ENCODE measurements at regions not wholly inside any gene's neighbourhood (a gene's known extent, or its start where the extent isn't known, plus 50 kb on each side); places are given as distances from the start of the nearest gene placed in this dataset.

DNA sequence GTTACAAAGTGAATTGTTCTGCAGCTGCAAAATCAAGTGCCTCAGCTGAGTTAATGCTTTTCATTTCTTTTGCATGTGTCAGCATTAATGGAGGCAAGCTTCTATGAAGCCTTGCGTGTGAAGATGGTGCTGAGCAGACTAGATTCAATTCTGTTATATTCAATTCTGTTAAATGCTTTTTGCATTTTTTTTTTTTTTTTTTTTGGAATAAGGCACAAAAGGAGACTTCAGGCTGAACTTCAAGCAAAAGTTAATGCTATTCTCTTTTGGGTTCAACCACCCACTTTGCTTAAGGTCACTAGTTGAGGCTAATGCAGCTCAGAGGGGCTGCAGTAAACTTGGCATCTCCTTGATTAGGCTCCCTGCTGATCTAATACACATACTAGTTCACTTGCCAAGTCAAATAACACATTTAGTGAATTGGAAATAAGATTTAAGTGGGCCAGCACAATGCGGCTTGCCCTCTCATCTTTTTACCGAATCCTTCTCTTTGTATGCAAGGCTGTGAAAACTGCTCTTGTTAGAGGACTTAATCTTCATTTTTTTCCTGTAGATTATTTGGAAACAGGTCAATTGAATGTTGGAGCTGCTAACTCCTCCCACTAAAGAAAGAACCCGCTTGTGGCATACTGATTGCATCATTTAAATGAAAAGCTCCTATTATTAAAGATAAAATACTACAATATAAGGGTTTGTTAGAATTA is 1020.2 kb downstream of the NR2F1-AS1 start:
- no peak for DNase-seq
- H3K27ac Mint-ChIP-seq = no peak overlapping the region
- no peak for ATAC-seq
- H3K4me3 Mint-ChIP-seq = no peak overlapping the region
- TF ChIP-seq, protein P1, sequence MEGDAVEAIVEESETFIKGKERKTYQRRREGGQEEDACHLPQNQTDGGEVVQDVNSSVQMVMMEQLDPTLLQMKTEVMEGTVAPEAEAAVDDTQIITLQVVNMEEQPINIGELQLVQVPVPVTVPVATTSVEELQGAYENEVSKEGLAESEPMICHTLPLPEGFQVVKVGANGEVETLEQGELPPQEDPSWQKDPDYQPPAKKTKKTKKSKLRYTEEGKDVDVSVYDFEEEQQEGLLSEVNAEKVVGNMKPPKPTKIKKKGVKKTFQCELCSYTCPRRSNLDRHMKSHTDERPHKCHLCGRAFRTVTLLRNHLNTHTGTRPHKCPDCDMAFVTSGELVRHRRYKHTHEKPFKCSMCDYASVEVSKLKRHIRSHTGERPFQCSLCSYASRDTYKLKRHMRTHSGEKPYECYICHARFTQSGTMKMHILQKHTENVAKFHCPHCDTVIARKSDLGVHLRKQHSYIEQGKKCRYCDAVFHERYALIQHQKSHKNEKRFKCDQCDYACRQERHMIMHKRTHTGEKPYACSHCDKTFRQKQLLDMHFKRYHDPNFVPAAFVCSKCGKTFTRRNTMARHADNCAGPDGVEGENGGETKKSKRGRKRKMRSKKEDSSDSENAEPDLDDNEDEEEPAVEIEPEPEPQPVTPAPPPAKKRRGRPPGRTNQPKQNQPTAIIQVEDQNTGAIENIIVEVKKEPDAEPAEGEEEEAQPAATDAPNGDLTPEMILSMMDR (IDR thresholded peaks at IDR 0.05) = no peak
- no peaks in the 10 kb centered on the region for H3K27me3 Mint-ChIP-seq
- peaks cover 2% of the 10 kb centered on the region for H3K9me3 Mint-ChIP-seq
- POLR2A ChIA-PET = interaction anchor here (0.5 kb wide), 1 partner anchor 216 kb away, joined by 3 read pairs; no protein-coding TSS in a partner anchor
- CTCF ChIA-PET = no interaction called here
- no peaks in the 10 kb centered on the region for H3K36me3 Mint-ChIP-seq (ENCODE audit: low read depth)
- intact Hi-C loops (cut with micrococcal nuclease) = no loop called here
- no peaks in the 10 kb centered on the region for H3K4me1 Mint-ChIP-seq (ENCODE audit: low read depth)

DNA sequence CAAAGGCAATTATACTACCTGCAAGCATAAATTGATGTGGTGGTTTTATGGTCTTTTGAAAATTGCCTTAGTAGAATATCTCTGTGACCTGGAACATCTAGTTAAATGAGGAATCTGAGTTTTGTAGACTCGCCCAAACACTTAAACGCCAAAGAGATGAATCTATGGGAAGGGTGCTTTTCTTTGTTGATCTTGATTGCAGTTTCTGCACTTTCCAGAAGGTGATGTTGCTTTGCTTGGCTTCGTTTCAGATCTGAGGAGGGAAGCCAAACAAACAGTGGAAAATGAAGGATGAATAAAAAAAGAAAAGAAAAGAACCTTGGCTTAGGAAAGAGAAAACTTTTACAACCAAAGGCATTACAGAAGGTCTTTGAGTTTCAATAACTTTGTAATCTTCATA is 1021.2 kb downstream of the NR2F1-AS1 start:
- peaks cover 2% of the 10 kb centered on the region for H3K9me3 Mint-ChIP-seq
- ChIA-PET POLR2A (no interaction called here), CTCF (no interaction called here)
- TF ChIP-seq, protein P1 (IDR thresholded peaks at IDR 0.05) = no peak
- no peaks in the 10 kb centered on the region for H3K27me3 Mint-ChIP-seq
- H3K4me3 Mint-ChIP-seq = no peak overlapping the region
- H3K36me3 Mint-ChIP-seq (ENCODE audit: low read depth) = no peaks in the 10 kb centered on the region
- no peak overlapping the region for H3K27ac Mint-ChIP-seq
- DNase-seq (no peak), ATAC-seq (no peak)
- no peaks in the 10 kb centered on the region for H3K4me1 Mint-ChIP-seq (ENCODE audit: low read depth)
- intact Hi-C loops (cut with micrococcal nuclease) = no loop called here

DNA sequence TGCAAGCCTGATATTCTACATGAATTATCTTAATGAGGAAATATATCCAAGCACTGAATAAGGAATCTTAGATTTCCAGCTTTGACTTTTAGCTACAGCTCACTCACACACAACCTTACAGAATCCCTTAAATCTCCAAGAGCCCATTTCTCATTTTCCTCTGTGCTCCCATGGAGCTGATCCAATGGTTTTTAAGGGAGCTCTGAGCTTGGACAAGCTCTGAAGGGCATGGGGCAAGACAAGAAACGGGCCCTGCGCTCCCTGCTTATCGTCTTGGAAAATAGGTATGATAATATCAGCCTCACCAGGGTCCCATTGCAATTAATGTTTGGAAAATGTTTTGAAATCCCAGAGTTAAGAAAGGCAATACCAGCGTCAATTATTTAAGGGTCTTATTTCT is 1021.7 kb downstream of the NR2F1-AS1 start:
- Mint-ChIP-seq H3K27ac (no peak overlapping the region), H3K36me3 (ENCODE audit: low read depth) (no peaks in the 10 kb centered on the region), H3K4me3 (no peak overlapping the region), H3K9me3 (peaks cover 2% of the 10 kb centered on the region), H3K4me1 (ENCODE audit: low read depth) (no peaks in the 10 kb centered on the region), H3K27me3 (no peaks in the 10 kb centered on the region)
- CTCF ChIA-PET = no interaction called here
- ATAC-seq = no peak
- intact Hi-C loops (cut with micrococcal nuclease) = no loop called here
- POLR2A ChIA-PET = no interaction called here
- TF ChIP-seq, protein P1 (IDR thresholded peaks at IDR 0.05) = no peak
- no peak for DNase-seq

DNA sequence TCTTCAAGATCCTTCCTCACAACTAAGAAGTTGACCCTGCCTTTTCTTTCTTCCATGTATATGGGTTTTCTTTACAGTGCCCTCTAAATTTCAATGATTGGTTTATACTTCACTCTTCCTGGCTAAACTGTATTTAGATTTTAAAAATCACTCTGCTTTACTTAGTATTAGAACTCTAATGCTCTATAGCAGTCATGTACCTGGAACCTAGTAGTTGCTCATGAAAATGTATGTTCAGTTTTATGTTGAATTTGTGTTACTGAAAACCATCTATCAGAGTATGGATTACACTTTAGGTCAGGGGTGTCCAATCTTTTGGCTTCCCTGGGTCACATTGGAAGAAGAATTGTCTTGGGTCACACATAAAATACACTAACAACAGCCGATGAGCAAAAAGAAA is 1024.3 kb downstream of the NR2F1-AS1 start:
- ChIA-PET CTCF (no interaction called here), POLR2A (no interaction called here)
- Mint-ChIP-seq H3K9me3 (peaks cover 2% of the 10 kb centered on the region), H3K36me3 (ENCODE audit: low read depth) (no peaks in the 10 kb centered on the region), H3K4me1 (ENCODE audit: low read depth) (no peaks in the 10 kb centered on the region), H3K27ac (no peak overlapping the region), H3K4me3 (no peak overlapping the region), H3K27me3 (no peaks in the 10 kb centered on the region)
- TF ChIP-seq, protein P1 (IDR thresholded peaks at IDR 0.05) = no peak
- intact Hi-C loops (cut with micrococcal nuclease) = no loop called here
- no peak for DNase-seq
- ATAC-seq = no peak

DNA sequence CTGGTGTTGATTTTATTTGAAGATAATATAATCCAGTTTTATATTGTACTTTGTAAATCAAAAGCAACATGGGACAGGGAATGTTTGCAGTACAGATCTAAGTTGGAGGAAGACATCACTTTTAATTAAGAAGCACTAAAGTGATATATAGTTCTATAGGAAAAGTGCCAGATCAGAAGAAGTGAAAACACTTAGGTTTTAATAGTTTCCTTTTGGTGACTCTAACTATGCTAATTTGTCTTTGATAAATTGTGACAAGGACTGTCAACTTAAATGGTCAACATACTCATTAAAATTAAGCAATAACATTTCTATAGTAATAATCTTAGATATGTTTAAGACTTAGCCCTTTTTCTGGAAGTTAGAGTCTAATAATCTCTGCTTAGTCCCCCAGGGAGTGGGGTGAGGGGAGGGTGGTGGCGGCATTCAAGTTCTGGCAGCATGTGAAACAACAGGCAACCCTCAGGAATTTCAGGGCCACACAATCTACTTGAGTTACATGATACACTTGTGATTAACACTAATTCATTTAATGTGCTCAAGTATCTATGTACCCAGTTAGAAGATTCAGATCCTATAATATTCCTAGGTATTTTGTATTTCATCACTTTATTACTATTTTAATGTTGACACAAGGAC is 1026.5 kb downstream of the NR2F1-AS1 start:
- intact Hi-C loops (cut with micrococcal nuclease) = no loop called here
- H3K4me1 Mint-ChIP-seq (ENCODE audit: low read depth) = no peaks in the 10 kb centered on the region
- DNase-seq (no peak), ATAC-seq (no peak)
- POLR2A ChIA-PET = interaction anchor here (0.5 kb wide), 1 partner anchor 131 kb away, joined by 5 read pairs; no protein-coding TSS in a partner anchor
- no peak overlapping the region for H3K27ac Mint-ChIP-seq
- CTCF ChIA-PET = no interaction called here
- no peak overlapping the region for H3K4me3 Mint-ChIP-seq
- H3K27me3 Mint-ChIP-seq = no peaks in the 10 kb centered on the region
- H3K9me3 Mint-ChIP-seq = peaks cover 2% of the 10 kb centered on the region
- H3K36me3 Mint-ChIP-seq (ENCODE audit: low read depth) = no peaks in the 10 kb centered on the region
- TF ChIP-seq, protein P1 (IDR thresholded peaks at IDR 0.05) = no peak

Measured in activated CD8-positive, alpha-beta T cell treated with anti-CD3 and anti-CD28 coated beads for 36 hours (primary cell).